Spinal cord (tissue), 9 donors: ENCODE measurements at regions not wholly inside any gene's neighbourhood (a gene's known extent, or its start where the extent isn't known, plus 50 kb on each side); places are given as distances from the start of the nearest gene placed in this dataset.

ENCODE experiments used
- DNase-seq, 6 donors: peaks; one replicate each; pipeline versions ENCODE4 v3.0.0 to v3.0.0-alpha.2; 2013 to 2015; ENCODE audit warnings: low spot score in 6 of 6, low read depth in 4 of 6
- H3K27ac ChIP-seq: one replicate; pipeline ENCODE4 v1.5.1; 2013; ENCODE audit warnings: low read depth, low read length, control low read depth
- H3K27me3 ChIP-seq: one replicate; pipeline ENCODE4 v1.6.1; 2013; ENCODE audit warnings: low read length; ENCODE audit not compliant: control insufficient read depth, insufficient read depth
- H3K36me3 ChIP-seq: one replicate; pipeline ENCODE4 v1.6.1; 2013; ENCODE audit warnings: low read length; ENCODE audit not compliant: control insufficient read depth, insufficient read depth
- H3K4me1 ChIP-seq: one replicate; pipeline ENCODE4 v1.6.1; 2013; ENCODE audit warnings: low read length; ENCODE audit not compliant: control insufficient read depth, insufficient read depth
- H3K4me3 ChIP-seq: one replicate; pipeline ENCODE4 v1.5.1; 2013; ENCODE audit warnings: low read depth, low read length, control low read depth
- H3K9me3 ChIP-seq: one replicate; pipeline ENCODE4 v1.6.1; 2013; ENCODE audit warnings: low read length; ENCODE audit not compliant: control insufficient read depth, insufficient read depth
- WGBS: methylation state at CpG from one replicate; pipeline ENCODE4 v1.1.5; 2013; ENCODE audit warnings: missing lambda C conversion rate; ENCODE audit not compliant: insufficient coverage; 5-methylcytosine and 5-hydroxymethylcytosine counted together
- donor health status: healthy.

GRCh38 chr14:22395803-22396202 is 193.2 kb downstream of the DAD1 start:
- WGBS = 96% methylated on average over 2 of the region's 2 CpGs
- no peak for DNase-seq
- no peaks in the 10 kb centered on the region for H3K9me3 ChIP-seq
- H3K4me1 ChIP-seq = peaks cover 5% of the 10 kb centered on the region
- H3K36me3 ChIP-seq = no peaks in the 10 kb centered on the region
- no peak overlapping the region for H3K27ac ChIP-seq
- H3K27me3 ChIP-seq = no peaks in the 10 kb centered on the region
- no peak overlapping the region for H3K4me3 ChIP-seq

- no peaks in the 10 kb centered on the region for H3K36me3 ChIP-seq
- H3K27me3 ChIP-seq = no peaks in the 10 kb centered on the region
- 90% methylated on average over 2 of the region's 2 CpGs for WGBS
- H3K4me3 ChIP-seq = no peak overlapping the region
- no peaks in the 10 kb centered on the region for H3K9me3 ChIP-seq
- no peak for DNase-seq
- no peak overlapping the region for H3K27ac ChIP-seq
- peaks cover 8% of the 10 kb centered on the region for H3K4me1 ChIP-seq
Observed at GRCh38 chr14:22394616-22395015, 194.4 kb downstream of the DAD1 start.

- 100% methylated on average over 1 of the region's 2 CpGs for WGBS
- H3K27me3 ChIP-seq = no peaks in the 10 kb centered on the region
- no peak overlapping the region for H3K27ac ChIP-seq
- DNase-seq = no peak
- no peaks in the 10 kb centered on the region for H3K9me3 ChIP-seq
- H3K4me3 ChIP-seq = no peak overlapping the region
- no peaks in the 10 kb centered on the region for H3K36me3 ChIP-seq
- H3K4me1 ChIP-seq = peaks cover 14% of the 10 kb centered on the region
Observed at GRCh38 chr14:22393796-22394195, 195.2 kb downstream of the DAD1 start.

- H3K4me3 ChIP-seq = no peak overlapping the region
- H3K27ac ChIP-seq = no peak overlapping the region
- H3K4me1 ChIP-seq = peaks cover 17% of the 10 kb centered on the region
- 30% methylated on average over 6 of the region's 7 CpGs for WGBS
- no peaks in the 10 kb centered on the region for H3K9me3 ChIP-seq
- DNase-seq = peak in 5 of 6 donors; percentile 46 to 96 (median 67)
- H3K27me3 ChIP-seq = no peaks in the 10 kb centered on the region
- no peaks in the 10 kb centered on the region for H3K36me3 ChIP-seq
Observed at GRCh38 chr14:22391908-22392565, 197.0 kb downstream of the DAD1 start.

GRCh38 chr14:22390824-22391461 is 198.1 kb downstream of the DAD1 start:
- no peak for DNase-seq
- WGBS = 85% methylated on average over 4 of the region's 4 CpGs

GRCh38 chr14:22390195-22390594 is 198.8 kb downstream of the DAD1 start:
- no peak overlapping the region for H3K27ac ChIP-seq
- H3K9me3 ChIP-seq = no peaks in the 10 kb centered on the region
- H3K4me1 ChIP-seq = peaks cover 17% of the 10 kb centered on the region
- no CpG with 5 or more reads among the region's 5 CpGs for WGBS
- DNase-seq = no peak
- H3K27me3 ChIP-seq = no peaks in the 10 kb centered on the region
- H3K36me3 ChIP-seq = no peaks in the 10 kb centered on the region
- H3K4me3 ChIP-seq = no peak overlapping the region

More at GRCh38 chr14:22390824-22391461, 198.1 kb downstream of the DAD1 start:
- H3K27me3 ChIP-seq = no peaks in the 10 kb centered on the region
- H3K36me3 ChIP-seq = no peaks in the 10 kb centered on the region
- H3K9me3 ChIP-seq = no peaks in the 10 kb centered on the region
- no peak overlapping the region for H3K27ac ChIP-seq
- H3K4me3 ChIP-seq = no peak overlapping the region
- peaks cover 17% of the 10 kb centered on the region for H3K4me1 ChIP-seq

- H3K36me3 ChIP-seq = no peaks in the 10 kb centered on the region
- peaks cover 17% of the 10 kb centered on the region for H3K4me1 ChIP-seq
- H3K9me3 ChIP-seq = no peaks in the 10 kb centered on the region
- peak in 2 of 6 donors; percentile 58 to 65 for DNase-seq
- WGBS = 69% methylated on average over 7 of the region's 8 CpGs
- no peaks in the 10 kb centered on the region for H3K27me3 ChIP-seq
- no peak overlapping the region for H3K4me3 ChIP-seq
- H3K27ac ChIP-seq = no peak overlapping the region
Observed at GRCh38 chr14:22388669-22389595, 200.1 kb downstream of the DAD1 start.

- Histone ChIP-seq H3K27ac (no peak overlapping the region), H3K4me1 (peaks cover 17% of the 10 kb centered on the region), H3K36me3 (no peaks in the 10 kb centered on the region), H3K4me3 (no peak overlapping the region), H3K9me3 (no peaks in the 10 kb centered on the region), H3K27me3 (no peaks in the 10 kb centered on the region)
- WGBS = 17% methylated on average over 6 of the region's 11 CpGs
- peak in 1 of 6 donors; percentile 47 for DNase-seq
Observed at GRCh38 chr14:22387776-22388241, 201.2 kb downstream of the DAD1 start.

- 68% methylated on average over 14 of the region's 22 CpGs for WGBS
- Histone ChIP-seq H3K27ac (no peak overlapping the region), H3K4me3 (no peak overlapping the region)
Observed at GRCh38 chr14:22386924-22387775, 201.9 kb downstream of the DAD1 start.

More at GRCh38 chr14:22386924-22387775, 201.9 kb downstream of the DAD1 start:
- peaks cover 17% of the 10 kb centered on the region for H3K4me1 ChIP-seq
- no peaks in the 10 kb centered on the region for H3K27me3 ChIP-seq
- peak; percentile 78 to 98 (median 88) for DNase-seq
- no peaks in the 10 kb centered on the region for H3K9me3 ChIP-seq
- no peaks in the 10 kb centered on the region for H3K36me3 ChIP-seq
